HG03095 (cell line): ENCODE measurements at regions not wholly inside any gene's neighbourhood (a gene's known extent, or its start where the extent isn't known, plus 50 kb on each side); places are given as distances from the start of the nearest gene placed in this dataset.
"Not testable (repeated sequence)": the region's sequence is repeated elsewhere in the genome, so short reads cannot be mapped to it uniquely, and the experiment has no call there.

Source experiments
- ATAC-seq: cut with Tn5 transposase; IDR thresholded peaks from one replicate; pipeline ENCODE4 v1.9.1; 2021; ENCODE audit warnings: moderate library complexity; ENCODE audit not compliant: unreplicated experiment

- no peak for ATAC-seq
Observed at GRCh38 chr16:50497592-50497991, 50.6 kb upstream of the NKD1 start.

- no peak for ATAC-seq
Observed at GRCh38 chr16:50496990-50497389, 51.2 kb upstream of the NKD1 start.

GRCh38 chr16:50495673-50496072 lies 52.5 kb upstream of the NKD1 start:
- ATAC-seq = no peak

GRCh38 chr16:50494501-50495491 lies 53.4 kb upstream of the NKD1 start:
- no peak for ATAC-seq

- no peak for ATAC-seq
Observed at GRCh38 chr16:50491516-50491915, 56.7 kb upstream of the NKD1 start.

GRCh38 chr16:50490828-50491227 lies 57.4 kb upstream of the NKD1 start:
- ATAC-seq = no peak

GRCh38 chr16:50489182-50489581 lies 59.0 kb upstream of the NKD1 start:
- no peak for ATAC-seq

GRCh38 chr16:50487528-50487927 lies 60.7 kb upstream of the NKD1 start:
- ATAC-seq = no peak

- not testable (repeated sequence) for ATAC-seq
Observed at GRCh38 chr16:50486162-50486561, 62.0 kb upstream of the NKD1 start.

GRCh38 chr16:50485232-50485631 lies 63.0 kb upstream of the NKD1 start:
- ATAC-seq = no peak

GRCh38 chr16:50482271-50482670 lies 65.9 kb upstream of the NKD1 start:
- no peak for ATAC-seq

- ATAC-seq = no peak
Observed at GRCh38 chr16:50480206-50480605, 68.0 kb upstream of the NKD1 start.

- no peak for ATAC-seq
Observed at GRCh38 chr16:50479771-50480170, 68.4 kb upstream of the NKD1 start.

GRCh38 chr16:50478773-50479149 lies 69.4 kb upstream of the NKD1 start:
- ATAC-seq = no peak

- ATAC-seq = no peak
Observed at GRCh38 chr16:50478075-50478772, 70.0 kb upstream of the NKD1 start.

GRCh38 chr16:50476486-50477255 lies 71.5 kb upstream of the NKD1 start:
- ATAC-seq = no peak

GRCh38 chr16:50475170-50475569 lies 73.0 kb upstream of the NKD1 start:
- no peak for ATAC-seq

GRCh38 chr16:50474138-50474537 lies 74.1 kb upstream of the NKD1 start:
- no peak for ATAC-seq

GRCh38 chr16:50473356-50473945 lies 74.7 kb upstream of the NKD1 start:
- ATAC-seq = peak; percentile 80

- ATAC-seq = no peak
Observed at GRCh38 chr16:50472472-50472871, 75.7 kb upstream of the NKD1 start.

- no peak for ATAC-seq
Observed at GRCh38 chr16:50470687-50471086, 77.5 kb upstream of the NKD1 start.
